WTC11 (cell line): ENCODE measurements at regions not wholly inside any gene's neighbourhood (a gene's known extent, or its start where the extent isn't known, plus 50 kb on each side); places are given as distances from the start of the nearest gene placed in this dataset.

Experiments used
- ATAC-seq: fragments of 200-7000 bp; cut with Tn5 transposase; 2 replicates; pipeline ENCODE4 v1.10.0; 2021; ENCODE audit warnings: mild to moderate bottlenecking, moderate library complexity
- CTCF ChIA-PET: fragments of 300-600 bp; sonication (Branson Sonifier 250); formaldehyde crosslinking; loops from one replicate; lab custom pipeline; 2021; ENCODE audit warnings: antibody characterized with exemption; lab: Charles Lee
- POLR2A ChIA-PET: fragments of 350-600 bp; sonication (Branson Sonifier 250); formaldehyde crosslinking; loops from one replicate; lab custom pipeline; 2021; ENCODE audit warnings: antibody characterized with exemption; lab: Charles Lee
- DNase-seq: peaks from one replicate; pipeline ENCODE4 v3.0.0; 2021; ENCODE audit warnings: low spot score
- H3K27ac Mint-ChIP-seq: 2 replicates; pipeline ENCODE4 v1.8.0; 2021; ENCODE audit warnings: mixed read lengths
- H3K27me3 Mint-ChIP-seq: 2 replicates; pipeline ENCODE4 v1.8.0; 2021; ENCODE audit warnings: low read depth, mild to moderate bottlenecking, moderate library complexity, mixed read lengths
- H3K36me3 Mint-ChIP-seq: 2 replicates; pipeline ENCODE4 v1.8.0; 2021; ENCODE audit warnings: mixed read lengths
- H3K4me1 Mint-ChIP-seq: 2 replicates; pipeline ENCODE4 v1.8.0; 2022; ENCODE audit warnings: mixed read lengths
- H3K4me3 Mint-ChIP-seq: 2 replicates; pipeline ENCODE4 v1.8.0; 2021; ENCODE audit warnings: mild to moderate bottlenecking, moderate library complexity, mixed read lengths
- H3K9me3 Mint-ChIP-seq: 2 replicates; pipeline ENCODE4 v1.8.0; 2021; ENCODE audit warnings: mixed read lengths
- CREB1 ChIP-seq: sonication (generic); formaldehyde crosslinking; IDR thresholded peaks from 2 replicates; pipeline ENCODE4 v1.8.0; 2023; ENCODE audit warnings: mild to moderate bottlenecking, missing genetic modification reagents
- ELF4 ChIP-seq: sonication (generic); formaldehyde crosslinking; IDR thresholded peaks from 2 replicates; pipeline ENCODE4 v1.8.1; 2022; ENCODE audit warnings: low read depth, mild to moderate bottlenecking, moderate library complexity, missing genetic modification reagents
- ESRRA ChIP-seq: sonication (generic); formaldehyde crosslinking; IDR thresholded peaks from 2 replicates; pipeline ENCODE4 v1.8.1; 2022; ENCODE audit warnings: mild to moderate bottlenecking, missing genetic modification reagents, borderline replicate concordance
- FOXJ3 ChIP-seq: sonication (generic); formaldehyde crosslinking; IDR thresholded peaks from 2 replicates; pipeline ENCODE4 v1.9.0; 2021; ENCODE audit warnings: missing genetic modification reagents, mild to moderate bottlenecking, borderline replicate concordance
- FOXK1 ChIP-seq: sonication (generic); formaldehyde crosslinking; IDR thresholded peaks from 2 replicates; pipeline ENCODE4 v1.8.0; 2022; ENCODE audit warnings: mild to moderate bottlenecking, moderate library complexity, missing genetic modification reagents
- FOXP1 ChIP-seq: sonication (generic); formaldehyde crosslinking; IDR thresholded peaks from 2 replicates; pipeline ENCODE4 v1.8.0; 2022; ENCODE audit warnings: missing genetic modification reagents, mild to moderate bottlenecking, moderate library complexity, borderline replicate concordance
- GABPB1 ChIP-seq: sonication (generic); formaldehyde crosslinking; IDR thresholded peaks from 2 replicates; pipeline ENCODE4 v1.8.1; 2023; ENCODE audit warnings: mild to moderate bottlenecking, missing genetic modification reagents
- IRF2 ChIP-seq: sonication (generic); formaldehyde crosslinking; IDR thresholded peaks from 2 replicates; pipeline ENCODE4 v1.8.0; 2022; ENCODE audit warnings: low read depth, missing genetic modification reagents, borderline replicate concordance
- NFATC4 ChIP-seq: fragments of 250-450 bp; sonication (Bioruptor Pico); IDR thresholded peaks from 2 replicates; pipeline ENCODE4 v1.9.0; 2021; ENCODE audit warnings: mild to moderate bottlenecking
- NR1H2 ChIP-seq: sonication (generic); formaldehyde crosslinking; IDR thresholded peaks from 2 replicates; pipeline ENCODE4 v1.9.0; 2021; ENCODE audit warnings: mild to moderate bottlenecking, moderate library complexity, missing genetic modification reagents
- NR3C1 ChIP-seq: sonication (generic); formaldehyde crosslinking; conservative IDR thresholded peaks from 2 replicates; pipeline ENCODE4 v1.8.1; 2023; ENCODE audit warnings: low read depth, mild to moderate bottlenecking, missing genetic modification reagents
- PRRX2 ChIP-seq: fragments of 250-450 bp; sonication (Bioruptor Pico); IDR thresholded peaks from 2 replicates; pipeline ENCODE4 v1.8.0; 2021; ENCODE audit warnings: mild to moderate bottlenecking
- SP1 ChIP-seq: sonication (generic); formaldehyde crosslinking; conservative IDR thresholded peaks from 2 replicates; pipeline ENCODE4 v1.8.1; 2022; ENCODE audit warnings: missing genetic modification reagents
- ZNF416 ChIP-seq: fragments of 250-450 bp; sonication (Bioruptor Pico); IDR thresholded peaks from 2 replicates; pipeline ENCODE4 v1.9.0; 2021; ENCODE audit warnings: mild to moderate bottlenecking, inconsistent platforms
- ZNF423 ChIP-seq: fragments of 250-450 bp; sonication (Bioruptor Pico); IDR thresholded peaks from 2 replicates; pipeline ENCODE4 v2.1.2; 2022; ENCODE audit warnings: mild to moderate bottlenecking, moderate library complexity
- TF ChIP-seq, protein P1 (sequence below): sonication (generic); formaldehyde crosslinking; IDR thresholded peaks from 2 replicates; pipeline ENCODE4 v1.8.1; 2022; ENCODE audit warnings: low read depth, missing genetic modification reagents, borderline replicate concordance
- TF ChIP-seq, protein P2 (sequence below): sonication (generic); formaldehyde crosslinking; IDR thresholded peaks from 2 replicates; pipeline ENCODE4 v1.8.1; 2023; ENCODE audit warnings: mild to moderate bottlenecking, missing genetic modification reagents
- TF ChIP-seq, protein P3 (sequence below): fragments of 250-450 bp; sonication (Bioruptor Pico); IDR thresholded peaks from 2 replicates; pipeline ENCODE4 v1.9.0; 2021; ENCODE audit warnings: mild to moderate bottlenecking
- TF ChIP-seq, protein P4 (sequence below): sonication (generic); formaldehyde crosslinking; IDR thresholded peaks from 2 replicates; pipeline ENCODE4 v1.8.0; 2022; ENCODE audit warnings: missing genetic modification reagents
- TF ChIP-seq, protein P5 (sequence below): sonication (generic); formaldehyde crosslinking; IDR thresholded peaks from 2 replicates; pipeline ENCODE4 v1.8.1; 2022; ENCODE audit warnings: low read depth, mild to moderate bottlenecking, moderate library complexity, missing genetic modification reagents, borderline replicate concordance
- TF ChIP-seq, protein P6 (sequence below): fragments of 250-450 bp; sonication (Bioruptor Pico); IDR thresholded peaks from 2 replicates; pipeline ENCODE4 v1.9.0; 2021; ENCODE audit warnings: moderate library complexity, mild to moderate bottlenecking, inconsistent platforms, borderline replicate concordance
- TF ChIP-seq, protein P7 (sequence below): sonication (generic); formaldehyde crosslinking; IDR thresholded peaks from 2 replicates; pipeline ENCODE4 v1.8.1; 2023; ENCODE audit warnings: mild to moderate bottlenecking, moderate library complexity, missing genetic modification reagents

DNA sequence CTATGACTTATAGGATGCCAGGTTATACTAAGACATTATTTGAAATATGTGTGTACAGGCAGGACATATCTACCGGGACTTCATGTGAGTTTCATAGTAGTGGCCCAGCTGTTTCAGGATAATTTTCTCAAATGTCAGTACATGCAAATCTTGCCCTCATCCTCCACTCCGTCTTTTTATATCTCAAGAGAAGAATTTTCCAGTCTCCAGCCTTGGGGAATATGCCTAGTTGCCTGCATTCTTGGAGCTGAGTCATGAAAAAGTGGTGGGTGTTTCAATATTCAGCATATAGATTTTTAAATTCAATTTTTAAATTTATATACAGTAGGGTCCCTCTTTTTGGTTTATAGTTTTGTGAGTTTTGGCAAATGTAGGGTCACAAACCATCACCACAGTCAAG, 236.7 kb downstream of the OTUD1 start:
- CTCF ChIA-PET = no interaction called here
- Mint-ChIP-seq H3K4me1 (peaks cover 15% of the 10 kb centered on the region), H3K36me3 (no peaks in the 10 kb centered on the region), H3K9me3 (peaks cover 19% of the 10 kb centered on the region), H3K27me3 (peaks cover 19% of the 10 kb centered on the region), H3K4me3 (no peak overlapping the region), H3K27ac (no peak overlapping the region)
- ATAC-seq = no peak
- POLR2A ChIA-PET = no interaction called here
- DNase-seq = no peak
- TF ChIP-seq, protein P1, sequence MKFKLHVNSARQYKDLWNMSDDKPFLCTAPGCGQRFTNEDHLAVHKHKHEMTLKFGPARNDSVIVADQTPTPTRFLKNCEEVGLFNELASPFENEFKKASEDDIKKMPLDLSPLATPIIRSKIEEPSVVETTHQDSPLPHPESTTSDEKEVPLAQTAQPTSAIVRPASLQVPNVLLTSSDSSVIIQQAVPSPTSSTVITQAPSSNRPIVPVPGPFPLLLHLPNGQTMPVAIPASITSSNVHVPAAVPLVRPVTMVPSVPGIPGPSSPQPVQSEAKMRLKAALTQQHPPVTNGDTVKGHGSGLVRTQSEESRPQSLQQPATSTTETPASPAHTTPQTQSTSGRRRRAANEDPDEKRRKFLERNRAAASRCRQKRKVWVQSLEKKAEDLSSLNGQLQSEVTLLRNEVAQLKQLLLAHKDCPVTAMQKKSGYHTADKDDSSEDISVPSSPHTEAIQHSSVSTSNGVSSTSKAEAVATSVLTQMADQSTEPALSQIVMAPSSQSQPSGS (CRISPR knock-in tag) = no peak
- no peak for TF ChIP-seq NFATC4 (CRISPR knock-in tag)
- no peak for TF ChIP-seq GABPB1 (CRISPR knock-in tag)
- TF ChIP-seq NR1H2 = no peak

DNA sequence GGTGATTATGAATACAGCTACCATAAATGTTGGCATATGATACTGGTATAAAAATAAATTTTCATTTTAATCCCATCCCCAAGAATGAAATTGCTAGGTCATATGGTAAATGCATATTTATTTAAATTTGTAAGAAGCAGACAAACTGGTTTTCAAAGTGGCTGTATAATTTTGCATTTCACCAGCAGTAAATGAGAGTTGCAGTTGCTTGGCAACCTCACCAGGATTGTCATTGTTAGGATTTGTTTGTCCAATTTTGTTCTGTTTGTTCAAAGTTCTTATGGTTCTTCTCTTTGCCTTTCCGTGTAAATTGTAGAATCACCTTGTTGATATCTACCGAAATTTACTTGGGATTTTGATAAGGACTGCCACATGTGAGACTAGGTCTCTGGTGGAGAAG, 237.4 kb downstream of the OTUD1 start:
- H3K27me3 Mint-ChIP-seq = peaks cover 12% of the 10 kb centered on the region
- DNase-seq = no peak
- H3K4me1 Mint-ChIP-seq = peaks cover 11% of the 10 kb centered on the region
- CTCF ChIA-PET = no interaction called here
- peaks cover 19% of the 10 kb centered on the region for H3K9me3 Mint-ChIP-seq
- ATAC-seq = no peak
- TF ChIP-seq, protein P2, sequence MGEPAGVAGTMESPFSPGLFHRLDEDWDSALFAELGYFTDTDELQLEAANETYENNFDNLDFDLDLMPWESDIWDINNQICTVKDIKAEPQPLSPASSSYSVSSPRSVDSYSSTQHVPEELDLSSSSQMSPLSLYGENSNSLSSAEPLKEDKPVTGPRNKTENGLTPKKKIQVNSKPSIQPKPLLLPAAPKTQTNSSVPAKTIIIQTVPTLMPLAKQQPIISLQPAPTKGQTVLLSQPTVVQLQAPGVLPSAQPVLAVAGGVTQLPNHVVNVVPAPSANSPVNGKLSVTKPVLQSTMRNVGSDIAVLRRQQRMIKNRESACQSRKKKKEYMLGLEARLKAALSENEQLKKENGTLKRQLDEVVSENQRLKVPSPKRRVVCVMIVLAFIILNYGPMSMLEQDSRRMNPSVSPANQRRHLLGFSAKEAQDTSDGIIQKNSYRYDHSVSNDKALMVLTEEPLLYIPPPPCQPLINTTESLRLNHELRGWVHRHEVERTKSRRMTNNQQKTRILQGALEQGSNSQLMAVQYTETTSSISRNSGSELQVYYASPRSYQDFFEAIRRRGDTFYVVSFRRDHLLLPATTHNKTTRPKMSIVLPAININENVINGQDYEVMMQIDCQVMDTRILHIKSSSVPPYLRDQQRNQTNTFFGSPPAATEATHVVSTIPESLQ (CRISPR knock-in tag) = no peak
- TF ChIP-seq FOXK1 (CRISPR knock-in tag) (no peak), SP1 (CRISPR knock-in tag) (no peak), ZNF423 (CRISPR knock-in tag) (no peak), ESRRA (CRISPR knock-in tag) (no peak), ZNF416 (CRISPR knock-in tag) (no peak), PRRX2 (CRISPR knock-in tag) (no peak), ELF4 (no peak), IRF2 (CRISPR knock-in tag) (no peak), NR3C1 (CRISPR knock-in tag) (no peak), FOXJ3 (CRISPR knock-in tag) (no peak), NR1H2 (no peak), CREB1 (no peak), FOXP1 (no peak)
- TF ChIP-seq, protein P3, sequence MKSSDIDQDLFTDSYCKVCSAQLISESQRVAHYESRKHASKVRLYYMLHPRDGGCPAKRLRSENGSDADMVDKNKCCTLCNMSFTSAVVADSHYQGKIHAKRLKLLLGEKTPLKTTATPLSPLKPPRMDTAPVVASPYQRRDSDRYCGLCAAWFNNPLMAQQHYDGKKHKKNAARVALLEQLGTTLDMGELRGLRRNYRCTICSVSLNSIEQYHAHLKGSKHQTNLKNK (CRISPR knock-in tag) = no peak
- TF ChIP-seq, protein P4, sequence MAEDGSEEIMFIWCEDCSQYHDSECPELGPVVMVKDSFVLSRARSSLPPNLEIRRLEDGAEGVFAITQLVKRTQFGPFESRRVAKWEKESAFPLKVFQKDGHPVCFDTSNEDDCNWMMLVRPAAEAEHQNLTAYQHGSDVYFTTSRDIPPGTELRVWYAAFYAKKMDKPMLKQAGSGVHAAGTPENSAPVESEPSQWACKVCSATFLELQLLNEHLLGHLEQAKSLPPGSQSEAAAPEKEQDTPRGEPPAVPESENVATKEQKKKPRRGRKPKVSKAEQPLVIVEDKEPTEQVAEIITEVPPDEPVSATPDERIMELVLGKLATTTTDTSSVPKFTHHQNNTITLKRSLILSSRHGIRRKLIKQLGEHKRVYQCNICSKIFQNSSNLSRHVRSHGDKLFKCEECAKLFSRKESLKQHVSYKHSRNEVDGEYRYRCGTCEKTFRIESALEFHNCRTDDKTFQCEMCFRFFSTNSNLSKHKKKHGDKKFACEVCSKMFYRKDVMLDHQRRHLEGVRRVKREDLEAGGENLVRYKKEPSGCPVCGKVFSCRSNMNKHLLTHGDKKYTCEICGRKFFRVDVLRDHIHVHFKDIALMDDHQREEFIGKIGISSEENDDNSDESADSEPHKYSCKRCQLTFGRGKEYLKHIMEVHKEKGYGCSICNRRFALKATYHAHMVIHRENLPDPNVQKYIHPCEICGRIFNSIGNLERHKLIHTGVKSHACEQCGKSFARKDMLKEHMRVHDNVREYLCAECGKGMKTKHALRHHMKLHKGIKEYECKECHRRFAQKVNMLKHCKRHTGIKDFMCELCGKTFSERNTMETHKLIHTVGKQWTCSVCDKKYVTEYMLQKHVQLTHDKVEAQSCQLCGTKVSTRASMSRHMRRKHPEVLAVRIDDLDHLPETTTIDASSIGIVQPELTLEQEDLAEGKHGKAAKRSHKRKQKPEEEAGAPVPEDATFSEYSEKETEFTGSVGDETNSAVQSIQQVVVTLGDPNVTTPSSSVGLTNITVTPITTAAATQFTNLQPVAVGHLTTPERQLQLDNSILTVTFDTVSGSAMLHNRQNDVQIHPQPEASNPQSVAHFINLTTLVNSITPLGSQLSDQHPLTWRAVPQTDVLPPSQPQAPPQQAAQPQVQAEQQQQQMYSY = no peak
- TF ChIP-seq, protein P5, sequence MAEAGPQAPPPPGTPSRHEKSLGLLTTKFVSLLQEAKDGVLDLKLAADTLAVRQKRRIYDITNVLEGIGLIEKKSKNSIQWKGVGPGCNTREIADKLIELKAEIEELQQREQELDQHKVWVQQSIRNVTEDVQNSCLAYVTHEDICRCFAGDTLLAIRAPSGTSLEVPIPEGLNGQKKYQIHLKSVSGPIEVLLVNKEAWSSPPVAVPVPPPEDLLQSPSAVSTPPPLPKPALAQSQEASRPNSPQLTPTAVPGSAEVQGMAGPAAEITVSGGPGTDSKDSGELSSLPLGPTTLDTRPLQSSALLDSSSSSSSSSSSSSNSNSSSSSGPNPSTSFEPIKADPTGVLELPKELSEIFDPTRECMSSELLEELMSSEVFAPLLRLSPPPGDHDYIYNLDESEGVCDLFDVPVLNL (CRISPR knock-in tag) = no peak
- TF ChIP-seq, protein P1 (CRISPR knock-in tag) = no peak
- TF ChIP-seq, protein P6, sequence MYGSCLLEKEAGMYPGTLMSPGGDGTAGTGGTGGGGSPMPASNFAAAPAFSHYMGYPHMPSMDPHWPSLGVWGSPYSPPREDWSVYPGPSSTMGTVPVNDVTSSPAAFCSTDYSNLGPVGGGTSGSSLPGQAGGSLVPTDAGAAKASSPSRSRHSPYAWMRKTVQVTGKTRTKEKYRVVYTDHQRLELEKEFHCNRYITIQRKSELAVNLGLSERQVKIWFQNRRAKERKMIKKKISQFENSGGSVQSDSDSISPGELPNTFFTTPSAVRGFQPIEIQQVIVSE = no peak
- TF ChIP-seq, protein P7, sequence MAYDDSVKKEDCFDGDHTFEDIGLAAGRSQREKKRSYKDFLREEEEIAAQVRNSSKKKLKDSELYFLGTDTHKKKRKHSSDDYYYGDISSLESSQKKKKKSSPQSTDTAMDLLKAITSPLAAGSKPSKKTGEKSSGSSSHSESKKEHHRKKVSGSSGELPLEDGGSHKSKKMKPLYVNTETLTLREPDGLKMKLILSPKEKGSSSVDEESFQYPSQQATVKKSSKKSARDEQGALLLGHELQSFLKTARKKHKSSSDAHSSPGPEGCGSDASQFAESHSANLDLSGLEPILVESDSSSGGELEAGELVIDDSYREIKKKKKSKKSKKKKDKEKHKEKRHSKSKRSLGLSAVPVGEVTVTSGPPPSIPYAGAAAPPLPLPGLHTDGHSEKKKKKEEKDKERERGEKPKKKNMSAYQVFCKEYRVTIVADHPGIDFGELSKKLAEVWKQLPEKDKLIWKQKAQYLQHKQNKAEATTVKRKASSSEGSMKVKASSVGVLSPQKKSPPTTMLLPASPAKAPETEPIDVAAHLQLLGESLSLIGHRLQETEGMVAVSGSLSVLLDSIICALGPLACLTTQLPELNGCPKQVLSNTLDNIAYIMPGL (CRISPR knock-in tag) = no peak
- H3K4me3 Mint-ChIP-seq = no peak overlapping the region
- POLR2A ChIA-PET = no interaction called here
- no peak overlapping the region for H3K27ac Mint-ChIP-seq
- H3K36me3 Mint-ChIP-seq = no peaks in the 10 kb centered on the region
